ENCODE measurements at regions not wholly inside any gene's neighbourhood (a gene's known extent, or its start where the extent isn't known, plus 50 kb on each side); places are given as distances from the start of the nearest gene placed in this dataset.

DNA sequence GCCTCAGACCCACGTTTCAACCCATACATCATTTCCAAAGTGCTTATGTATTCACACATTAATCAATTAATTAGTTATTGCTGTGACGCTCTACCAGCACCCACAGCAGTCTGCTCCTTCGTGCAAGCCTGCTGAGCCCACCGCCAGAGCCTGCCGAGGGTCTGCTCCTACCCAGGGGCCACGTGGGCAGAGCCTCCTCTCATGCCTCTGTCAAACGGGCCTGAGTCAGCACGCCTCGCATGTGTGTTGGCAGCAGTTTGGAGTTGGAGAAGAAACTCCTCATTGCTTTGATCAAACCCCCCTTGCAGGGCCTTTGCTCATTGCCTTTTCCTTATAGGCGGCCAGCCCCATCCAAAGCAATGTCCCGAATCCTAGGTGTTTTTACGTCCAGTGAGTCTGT, 256.2 kb upstream of the IRX4 start:
- no peak for TF ChIP-seq CTCF (IDR thresholded peaks at IDR 0.05; ENCODE audit: insufficient read depth, low read length, poor library complexity, severe bottlenecking)
- no peak for TF ChIP-seq EZH2phosphoT487 (conservative IDR thresholded peaks at IDR 0.05; ENCODE audit: low read length)
